Left ventricle myocardium inferior (tissue), 1 donor: ENCODE measurements at regions not wholly inside any gene's neighbourhood (a gene's known extent, or its start where the extent isn't known, plus 50 kb on each side); places are given as distances from the start of the nearest gene placed in this dataset.
"Not testable (repeated sequence)": the region's sequence is repeated elsewhere in the genome, so short reads cannot be mapped to it uniquely, and the experiment has no call there.

ENCODE experiments used
- DNase-seq: peaks from one replicate; pipeline ENCODE4 v3.0.0-alpha.2; 2020
- H3K27ac ChIP-seq: fragments of 200-600 bp; replicated peaks from 2 replicates; pipeline ENCODE4 v1.8.0; 2021
- H3K27me3 ChIP-seq: fragments of 200-600 bp; 2 replicates; pipeline ENCODE4 v1.8.0; 2021; ENCODE audit warnings: low read depth
- H3K36me3 ChIP-seq: fragments of 200-600 bp; 2 replicates; pipeline ENCODE4 v1.8.0; 2021
- H3K4me1 ChIP-seq: fragments of 200-600 bp; 2 replicates; pipeline ENCODE4 v1.8.0; 2021
- H3K4me3 ChIP-seq: fragments of 200-600 bp; 2 replicates; pipeline ENCODE4 v1.8.0; 2021; ENCODE audit warnings: mild to moderate bottlenecking, moderate library complexity
- H3K9me3 ChIP-seq: fragments of 200-600 bp; replicated peaks from 2 replicates; pipeline ENCODE4 v1.8.0; 2021
- CTCF ChIP-seq: fragments of 200-600 bp; IDR thresholded peaks from 2 replicates; pipeline ENCODE4 v1.8.0; 2021; ENCODE audit warnings: antibody characterized with exemption, mild to moderate bottlenecking, borderline replicate concordance
- intact Hi-C: fragments of 100-400 bp; cut with micrococcal nuclease; formaldehyde crosslinking; loops from one replicate; pipeline ENCODE4 v1.11.0; 2022
- donor health status: DM: no; HTN: yes; CAD: no; lungs with severe emphysema.

DNA sequence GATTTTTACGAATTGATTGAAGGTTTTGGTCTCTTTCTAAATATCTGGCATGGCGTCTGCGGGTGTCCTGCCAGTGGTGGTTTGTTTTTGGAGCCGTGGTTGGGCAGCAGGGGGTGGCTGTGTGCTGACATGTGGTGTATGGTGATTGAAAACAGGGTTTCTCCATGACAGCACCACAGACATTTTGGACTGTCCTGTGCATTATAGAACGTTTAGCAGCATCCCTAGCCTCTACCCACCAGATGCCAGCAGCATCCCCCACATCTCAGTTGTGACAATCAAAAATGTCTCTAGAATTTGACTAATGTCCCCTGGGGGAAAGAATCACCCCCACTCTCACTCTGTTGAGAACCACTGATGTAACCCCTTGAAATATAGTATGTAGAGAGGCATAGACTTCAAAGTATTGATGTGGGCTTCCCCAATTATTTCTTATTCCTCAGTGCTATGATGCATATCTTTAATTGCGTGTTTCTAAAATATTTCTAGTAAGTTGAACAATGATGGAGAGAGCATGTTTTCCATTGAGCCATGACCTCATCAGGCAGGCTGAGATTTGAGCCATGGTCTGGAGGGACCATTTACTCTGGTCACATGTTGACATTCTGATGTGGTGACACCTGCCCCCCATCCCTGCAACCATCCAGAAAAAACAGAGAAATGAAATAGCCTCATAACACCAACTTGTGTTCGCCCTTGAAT lies 77.4 kb upstream of the MID1 start:
- no peak for TF ChIP-seq CTCF
- H3K27me3 ChIP-seq: no peaks in the 10 kb centered on the region
- intact Hi-C loops: no loop called here
- no peak overlapping the region for H3K4me3 ChIP-seq
- H3K4me1 ChIP-seq: no peaks in the 10 kb centered on the region
- H3K27ac ChIP-seq: no peak overlapping the region
- no peak for DNase-seq
- H3K9me3 ChIP-seq: no peaks in the 10 kb centered on the region
- H3K36me3 ChIP-seq: no peaks in the 10 kb centered on the region

- Histone ChIP-seq H3K27ac (no peak overlapping the region), H3K9me3 (no peaks in the 10 kb centered on the region), H3K4me1 (no peaks in the 10 kb centered on the region), H3K36me3 (no peaks in the 10 kb centered on the region), H3K4me3 (no peak overlapping the region), H3K27me3 (no peaks in the 10 kb centered on the region)
- no peak for TF ChIP-seq CTCF
- intact Hi-C loops: no loop called here
- DNase-seq: no peak
Measured at GRCh38 chrX:10698318-10698640, 77.9 kb upstream of the MID1 start.

GRCh38 chrX:10702031-10702430 lies 81.6 kb upstream of the MID1 start:
- no peak for DNase-seq
- Histone ChIP-seq H3K9me3 (no peaks in the 10 kb centered on the region), H3K27ac (no peak overlapping the region), H3K4me3 (no peak overlapping the region), H3K27me3 (no peaks in the 10 kb centered on the region), H3K36me3 (no peaks in the 10 kb centered on the region), H3K4me1 (no peaks in the 10 kb centered on the region)
- intact Hi-C loops: no loop called here
- no peak for TF ChIP-seq CTCF

GRCh38 chrX:10706342-10706741 lies 86.0 kb upstream of the MID1 start:
- H3K27ac ChIP-seq, H3K27me3 ChIP-seq, intact Hi-C loops, DNase-seq, H3K9me3 ChIP-seq, H3K4me1 ChIP-seq, H3K4me3 ChIP-seq, H3K36me3 ChIP-seq: not testable (repeated sequence)

DNA sequence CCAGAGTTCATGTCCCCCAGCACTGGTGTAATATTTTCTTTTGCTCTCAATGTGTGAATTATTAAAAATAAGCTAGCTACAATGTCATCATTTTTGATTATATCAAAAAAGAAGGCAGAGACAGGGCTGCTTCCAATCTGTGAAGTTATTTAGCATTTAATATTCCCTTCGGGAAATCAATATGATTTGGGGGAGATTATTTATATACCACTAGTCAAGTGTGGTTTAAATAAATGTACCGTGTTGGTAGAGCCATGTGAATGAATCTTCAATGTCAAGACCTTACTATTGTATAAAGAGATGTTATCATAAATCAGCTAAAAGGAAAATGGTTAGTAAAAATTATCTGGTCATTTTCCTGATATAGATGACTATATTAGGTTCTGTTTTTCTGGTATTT lies 87.4 kb upstream of the MID1 start:
- Histone ChIP-seq H3K9me3 (no peaks in the 10 kb centered on the region), H3K36me3 (no peaks in the 10 kb centered on the region), H3K27ac (no peak overlapping the region), H3K4me3 (no peak overlapping the region), H3K4me1 (no peaks in the 10 kb centered on the region), H3K27me3 (no peaks in the 10 kb centered on the region)
- no peak for DNase-seq
- intact Hi-C loops: no loop called here
- TF ChIP-seq CTCF: no peak

DNA sequence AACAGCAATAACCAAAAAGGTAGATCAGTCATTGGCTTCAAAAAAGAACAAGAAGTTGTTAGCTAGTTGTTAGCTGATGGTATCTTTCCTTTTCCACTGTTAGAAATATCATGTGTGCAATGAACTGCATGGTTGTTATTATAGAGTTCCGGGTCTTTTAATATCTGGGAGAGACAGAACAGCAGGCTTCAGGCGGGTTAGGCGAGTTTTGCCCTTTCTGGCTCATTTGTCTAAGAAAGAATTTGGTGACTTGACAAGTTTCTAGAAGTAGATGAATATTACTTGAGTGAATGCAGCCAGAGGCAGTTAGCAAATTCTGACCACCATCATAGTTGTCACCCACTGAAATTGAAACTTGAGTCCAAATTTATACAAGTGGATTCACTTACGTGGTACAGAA lies 88.9 kb upstream of the MID1 start:
- Histone ChIP-seq H3K27me3 (no peaks in the 10 kb centered on the region), H3K4me3 (no peak overlapping the region), H3K4me1 (no peaks in the 10 kb centered on the region), H3K36me3 (no peaks in the 10 kb centered on the region), H3K9me3 (no peaks in the 10 kb centered on the region), H3K27ac (no peak overlapping the region)
- DNase-seq: no peak
- intact Hi-C loops: no loop called here
- TF ChIP-seq CTCF: no peak
